ENCODE measurements at regions not wholly inside any gene's neighbourhood (a gene's known extent, or its start where the extent isn't known, plus 50 kb on each side); places are given as distances from the start of the nearest gene placed in this dataset.

DNA sequence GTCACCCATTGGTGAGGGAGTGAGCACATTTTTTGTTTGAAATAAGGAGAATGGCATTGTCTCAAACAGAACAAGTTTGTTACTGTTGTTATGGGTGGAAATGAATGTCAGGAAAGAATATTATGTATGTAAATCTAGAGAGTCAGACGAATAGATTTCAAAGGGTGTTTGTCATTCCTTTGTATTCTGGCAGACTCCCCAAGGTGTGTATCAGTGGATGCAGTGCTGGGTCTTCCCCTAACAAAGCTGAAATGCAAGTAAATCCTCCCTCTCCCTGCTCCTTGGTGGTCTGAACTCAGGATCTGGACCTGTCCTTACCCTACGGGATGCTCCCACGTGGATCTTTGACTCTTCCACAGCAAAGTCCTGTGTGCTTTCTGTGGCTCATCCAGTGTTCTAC is 139.5 kb upstream of the ZNF516 start:
- Mint-ChIP-seq H3K4me3 (no peak overlapping the region), H3K27me3 (peaks cover 13 to 38% of the 10 kb centered on the region in 2 donors), H3K9me3 (peaks cover 0 to 5% (median 3%) of the 10 kb centered on the region in 5 donors), H3K36me3 (no peaks in the 10 kb centered on the region), H3K4me1 (no peaks in the 10 kb centered on the region), H3K27ac (no peak overlapping the region)
- Histone ChIP-seq H3K27me3 (ENCODE audit: insufficient read depth, low read length, poor library complexity, severe bottlenecking) (no peaks in the 10 kb centered on the region), H3K9me3 (ENCODE audit: low read length) (no peaks in the 10 kb centered on the region), H3K4me3 (ENCODE audit: low read length) (no peak overlapping the region), H3K4me1 (ENCODE audit: insufficient read depth, low read length) (no peaks in the 10 kb centered on the region), H3K27ac (ENCODE audit: low read depth, low read length) (no peak overlapping the region), H3K36me3 (ENCODE audit: insufficient read depth, low read length) (no peaks in the 10 kb centered on the region)
- ChIA-PET CTCF (no interaction called here), POLR2A (no interaction called here)
- no peak for DNase-seq

DNA sequence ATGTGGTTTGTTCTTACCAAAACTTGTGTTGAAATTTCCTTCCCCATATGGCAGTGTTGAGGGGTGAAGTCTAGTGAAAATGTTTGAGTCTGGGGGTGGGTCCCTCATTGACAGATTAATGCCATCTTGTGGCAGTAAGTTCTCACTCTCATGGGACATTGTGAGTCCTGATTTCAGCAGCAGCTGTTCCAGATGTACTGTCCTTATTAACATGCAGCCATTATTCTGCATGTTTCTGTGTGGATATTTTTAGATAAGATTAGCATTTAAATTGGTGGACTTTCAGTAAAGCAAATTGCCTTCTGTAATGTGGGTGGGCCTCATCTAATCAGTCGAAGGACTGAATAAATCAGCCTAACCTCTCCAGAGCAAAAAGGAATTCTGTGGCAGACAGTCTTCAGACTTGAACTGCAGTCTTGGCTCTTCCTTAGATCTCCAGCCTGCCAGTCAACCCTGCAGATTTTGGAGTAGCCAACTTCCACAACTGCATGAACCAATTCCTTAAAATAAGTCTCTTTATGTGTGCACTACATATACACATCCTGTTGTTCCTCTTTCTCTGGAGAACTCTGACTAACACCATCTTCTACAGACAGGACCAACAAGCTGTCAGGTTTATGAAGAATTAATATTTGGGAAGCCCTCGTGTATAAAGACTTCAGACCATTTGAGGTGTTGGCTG is 138.7 kb upstream of the ZNF516 start:
- Histone ChIP-seq H3K4me1 (ENCODE audit: insufficient read depth, low read length) (no peaks in the 10 kb centered on the region), H3K9me3 (ENCODE audit: low read length) (no peaks in the 10 kb centered on the region), H3K27me3 (ENCODE audit: insufficient read depth, low read length, poor library complexity, severe bottlenecking) (no peaks in the 10 kb centered on the region), H3K4me3 (ENCODE audit: low read length) (no peak overlapping the region), H3K27ac (ENCODE audit: low read depth, low read length) (no peak overlapping the region), H3K36me3 (ENCODE audit: insufficient read depth, low read length) (no peaks in the 10 kb centered on the region)
- no peak for DNase-seq
- Mint-ChIP-seq H3K27me3 (peaks cover 8 to 32% of the 10 kb centered on the region in 2 donors), H3K27ac (no peak overlapping the region), H3K4me1 (no peaks in the 10 kb centered on the region), H3K36me3 (no peaks in the 10 kb centered on the region), H3K4me3 (no peak overlapping the region), H3K9me3 (peaks cover 0 to 7% (median 3%) of the 10 kb centered on the region in 5 donors)
- ChIA-PET CTCF (no interaction called here), POLR2A (no interaction called here)

DNA sequence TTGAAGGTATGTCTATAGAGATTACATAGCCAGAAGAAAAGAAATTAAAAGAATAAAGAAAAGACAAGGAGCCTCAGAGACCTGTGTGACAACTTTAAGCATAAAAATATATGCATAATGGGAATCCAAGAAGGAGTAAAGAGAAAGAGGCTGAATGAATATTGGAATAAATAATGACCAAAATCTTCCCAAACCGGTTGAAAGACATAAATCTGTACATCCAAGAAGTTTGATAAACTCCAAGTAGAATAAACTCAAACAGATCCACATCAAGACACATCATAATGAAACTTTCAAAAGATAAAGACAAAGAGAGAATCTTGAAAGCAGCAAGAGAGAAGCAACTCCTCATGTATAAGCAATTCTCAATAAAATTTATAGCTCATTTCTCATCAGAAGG is 132.4 kb upstream of the ZNF516 start:
- ChIA-PET CTCF (no interaction called here), POLR2A (no interaction called here)
- Mint-ChIP-seq H3K4me1 (no peaks in the 10 kb centered on the region), H3K4me3 (no peak overlapping the region), H3K27ac (no peak overlapping the region), H3K9me3 (peaks cover 0 to 7% (median 5%) of the 10 kb centered on the region in 5 donors), H3K27me3 (peaks cover 11 to 23% of the 10 kb centered on the region in 2 donors), H3K36me3 (no peaks in the 10 kb centered on the region)
- no peaks in the 10 kb centered on the region for H3K36me3 ChIP-seq (ENCODE audit: insufficient read depth, low read length)
- no peak for DNase-seq
- no peak overlapping the region for H3K27ac ChIP-seq (ENCODE audit: low read depth, low read length)
- no peaks in the 10 kb centered on the region for H3K4me1 ChIP-seq (ENCODE audit: insufficient read depth, low read length)
- H3K27me3 ChIP-seq (ENCODE audit: insufficient read depth, low read length, poor library complexity, severe bottlenecking), result no peaks in the 10 kb centered on the region
- H3K4me3 ChIP-seq (ENCODE audit: low read length), result no peak overlapping the region
- H3K9me3 ChIP-seq (ENCODE audit: low read length), result no peaks in the 10 kb centered on the region

DNA sequence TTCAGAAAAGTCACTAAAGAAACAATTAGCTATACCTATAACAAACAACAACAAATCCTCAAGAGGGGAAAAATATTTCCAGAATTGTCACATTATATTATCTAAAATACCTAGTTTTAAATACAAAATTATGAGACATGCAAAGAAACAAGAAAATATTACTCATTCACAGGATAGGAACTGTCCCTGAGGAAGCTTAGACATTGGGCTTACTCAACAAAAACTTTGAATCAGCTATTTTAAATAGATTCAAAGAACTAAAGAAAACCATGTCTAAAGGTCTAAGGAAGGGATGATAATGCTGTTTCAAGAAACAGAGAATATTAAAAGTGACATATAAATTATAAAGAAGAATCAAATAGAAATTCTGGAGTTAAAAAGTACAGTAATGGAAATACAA is 131.9 kb upstream of the ZNF516 start:
- DNase-seq, result no peak
- CTCF ChIA-PET, result no interaction called here
- peaks cover 9 to 24% of the 10 kb centered on the region in 2 donors for H3K27me3 Mint-ChIP-seq
- H3K4me3 ChIP-seq (ENCODE audit: low read length), result no peak overlapping the region
- H3K4me3 Mint-ChIP-seq, result no peak overlapping the region
- POLR2A ChIA-PET, result no interaction called here
- H3K4me1 Mint-ChIP-seq, result no peaks in the 10 kb centered on the region
- no peak overlapping the region for H3K27ac Mint-ChIP-seq
- H3K27me3 ChIP-seq (ENCODE audit: insufficient read depth, low read length, poor library complexity, severe bottlenecking), result no peaks in the 10 kb centered on the region
- peaks cover 0 to 6% (median 3%) of the 10 kb centered on the region in 5 donors for H3K9me3 Mint-ChIP-seq
- no peaks in the 10 kb centered on the region for H3K36me3 Mint-ChIP-seq
- no peak overlapping the region for H3K27ac ChIP-seq (ENCODE audit: low read depth, low read length)
- H3K9me3 ChIP-seq (ENCODE audit: low read length), result no peaks in the 10 kb centered on the region
- no peaks in the 10 kb centered on the region for H3K36me3 ChIP-seq (ENCODE audit: insufficient read depth, low read length)
- no peaks in the 10 kb centered on the region for H3K4me1 ChIP-seq (ENCODE audit: insufficient read depth, low read length)

DNA sequence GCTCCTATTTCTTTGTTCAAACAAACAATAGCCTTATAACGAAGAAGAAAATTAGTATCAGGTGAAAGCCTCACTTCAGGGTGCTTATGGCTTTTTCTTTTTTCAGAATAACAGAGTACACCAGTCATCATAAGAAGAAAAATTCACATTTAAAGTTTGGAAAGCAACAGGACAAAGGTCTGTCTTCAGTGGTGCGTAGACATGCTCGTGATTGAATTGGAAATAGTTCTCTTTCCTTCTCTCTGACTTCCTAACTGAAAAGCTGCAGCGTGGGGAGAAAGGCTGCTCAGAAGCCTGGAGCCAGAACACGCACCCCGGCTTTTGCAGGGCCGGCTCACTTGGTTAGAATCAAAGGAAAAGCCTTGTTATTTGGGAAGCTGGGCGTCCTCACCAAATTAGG is 127.6 kb upstream of the ZNF516 start:
- Mint-ChIP-seq H3K4me1 (peaks cover 5 to 10% (median 6%) of the 10 kb centered on the region in 3 donors), H3K27me3 (peaks cover 22 to 50% of the 10 kb centered on the region in 2 donors), H3K9me3 (no peaks in the 10 kb centered on the region), H3K4me3 (peak overlapping the region in 1 of 7 donors; percentile 28), H3K27ac (no peak overlapping the region), H3K36me3 (no peaks in the 10 kb centered on the region)
- Histone ChIP-seq H3K27me3 (ENCODE audit: insufficient read depth, low read length, poor library complexity, severe bottlenecking) (no peaks in the 10 kb centered on the region), H3K4me3 (ENCODE audit: low read length) (no peak overlapping the region), H3K36me3 (ENCODE audit: insufficient read depth, low read length) (no peaks in the 10 kb centered on the region), H3K9me3 (ENCODE audit: low read length) (no peaks in the 10 kb centered on the region), H3K27ac (ENCODE audit: low read depth, low read length) (no peak overlapping the region), H3K4me1 (ENCODE audit: insufficient read depth, low read length) (no peaks in the 10 kb centered on the region)
- CTCF ChIA-PET, result interaction anchor here (1.2 kb wide), 1 partner anchor 224 kb away, joined by 3 read pairs; no protein-coding TSS in a partner anchor
- DNase-seq, result no peak
- POLR2A ChIA-PET, result no interaction called here

DNA sequence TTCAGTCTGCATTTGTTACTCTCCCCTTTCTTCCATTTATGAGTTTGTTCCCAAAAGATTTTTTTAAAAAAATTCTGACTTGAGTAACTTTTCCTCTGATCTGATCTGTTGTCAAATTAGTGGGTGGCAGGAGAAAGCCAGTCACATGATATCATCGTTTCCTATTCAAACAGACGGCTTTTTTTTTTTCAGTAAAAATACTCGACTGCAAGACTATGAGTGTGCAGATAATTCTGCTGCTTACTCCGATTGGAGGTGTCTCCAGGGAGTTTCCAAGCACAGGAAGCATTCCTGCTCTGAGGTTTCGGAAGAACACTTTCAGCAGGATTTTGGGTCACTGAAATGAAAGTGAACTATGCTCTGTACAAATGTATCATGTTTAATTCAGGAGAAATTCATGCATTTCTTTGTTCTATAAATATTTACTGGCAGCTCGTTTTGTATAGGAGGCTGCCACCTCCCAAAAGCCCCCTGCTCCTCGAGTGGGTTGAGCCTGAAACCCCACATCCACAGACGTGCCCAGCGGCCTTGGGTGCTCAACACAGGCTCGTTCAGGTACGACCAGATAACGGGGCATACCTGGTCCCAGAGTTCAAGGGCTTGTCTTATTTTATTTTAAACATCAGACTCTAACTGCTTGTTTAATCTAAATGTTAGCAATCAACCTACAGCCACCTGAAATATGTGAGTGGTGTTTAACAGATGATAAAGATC is 126.9 kb upstream of the ZNF516 start:
- Histone ChIP-seq H3K27me3 (ENCODE audit: insufficient read depth, low read length, poor library complexity, severe bottlenecking) (no peaks in the 10 kb centered on the region), H3K27ac (ENCODE audit: low read depth, low read length) (no peak overlapping the region), H3K4me3 (ENCODE audit: low read length) (no peak overlapping the region), H3K36me3 (ENCODE audit: insufficient read depth, low read length) (no peaks in the 10 kb centered on the region), H3K4me1 (ENCODE audit: insufficient read depth, low read length) (no peaks in the 10 kb centered on the region), H3K9me3 (ENCODE audit: low read length) (no peaks in the 10 kb centered on the region)
- CTCF ChIA-PET, result interaction anchor here (1.2 kb wide), 1 partner anchor 223 kb away, joined by 3 read pairs; no protein-coding TSS in a partner anchor
- H3K4me1 Mint-ChIP-seq, result peaks cover 5 to 10% (median 6%) of the 10 kb centered on the region in 3 donors
- H3K36me3 Mint-ChIP-seq, result no peaks in the 10 kb centered on the region
- H3K27me3 Mint-ChIP-seq, result peaks cover 24 to 54% of the 10 kb centered on the region in 2 donors
- no peak overlapping the region for H3K27ac Mint-ChIP-seq
- H3K4me3 Mint-ChIP-seq, result no peak overlapping the region
- POLR2A ChIA-PET, result no interaction called here
- no peak for DNase-seq
- no peaks in the 10 kb centered on the region for H3K9me3 Mint-ChIP-seq

DNA sequence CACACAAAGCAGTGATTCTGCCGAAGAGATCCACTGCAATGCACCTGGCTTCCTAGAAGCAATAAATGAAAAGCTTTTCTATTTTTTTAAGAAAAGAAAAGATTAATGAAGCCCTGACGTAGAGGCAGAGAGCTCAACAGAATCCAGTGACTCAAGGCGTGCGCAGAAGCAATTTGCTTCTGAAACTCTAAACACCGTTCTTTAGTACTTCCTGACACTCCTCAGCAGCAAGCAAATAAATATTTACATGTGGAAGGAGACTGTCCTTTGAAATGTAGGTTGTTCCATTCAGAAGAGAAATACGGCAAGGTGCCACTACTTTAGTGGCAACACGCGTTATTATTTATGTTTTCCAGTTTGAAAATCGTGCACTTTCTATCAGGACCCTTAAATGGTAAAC is 126.2 kb upstream of the ZNF516 start:
- no peaks in the 10 kb centered on the region for H3K27me3 ChIP-seq (ENCODE audit: insufficient read depth, low read length, poor library complexity, severe bottlenecking)
- Mint-ChIP-seq H3K27ac (no peak overlapping the region), H3K36me3 (no peaks in the 10 kb centered on the region), H3K4me3 (peak overlapping the region in 1 of 7 donors; percentile 28), H3K4me1 (peaks cover 5 to 10% (median 6%) of the 10 kb centered on the region in 3 donors), H3K9me3 (no peaks in the 10 kb centered on the region), H3K27me3 (peaks cover 26 to 54% of the 10 kb centered on the region in 2 donors)
- H3K9me3 ChIP-seq (ENCODE audit: low read length), result no peaks in the 10 kb centered on the region
- ChIA-PET POLR2A (no interaction called here), CTCF (no interaction called here)
- no peak overlapping the region for H3K27ac ChIP-seq (ENCODE audit: low read depth, low read length)
- DNase-seq, result no peak
- H3K4me3 ChIP-seq (ENCODE audit: low read length), result no peak overlapping the region
- no peaks in the 10 kb centered on the region for H3K4me1 ChIP-seq (ENCODE audit: insufficient read depth, low read length)
- no peaks in the 10 kb centered on the region for H3K36me3 ChIP-seq (ENCODE audit: insufficient read depth, low read length)

DNA sequence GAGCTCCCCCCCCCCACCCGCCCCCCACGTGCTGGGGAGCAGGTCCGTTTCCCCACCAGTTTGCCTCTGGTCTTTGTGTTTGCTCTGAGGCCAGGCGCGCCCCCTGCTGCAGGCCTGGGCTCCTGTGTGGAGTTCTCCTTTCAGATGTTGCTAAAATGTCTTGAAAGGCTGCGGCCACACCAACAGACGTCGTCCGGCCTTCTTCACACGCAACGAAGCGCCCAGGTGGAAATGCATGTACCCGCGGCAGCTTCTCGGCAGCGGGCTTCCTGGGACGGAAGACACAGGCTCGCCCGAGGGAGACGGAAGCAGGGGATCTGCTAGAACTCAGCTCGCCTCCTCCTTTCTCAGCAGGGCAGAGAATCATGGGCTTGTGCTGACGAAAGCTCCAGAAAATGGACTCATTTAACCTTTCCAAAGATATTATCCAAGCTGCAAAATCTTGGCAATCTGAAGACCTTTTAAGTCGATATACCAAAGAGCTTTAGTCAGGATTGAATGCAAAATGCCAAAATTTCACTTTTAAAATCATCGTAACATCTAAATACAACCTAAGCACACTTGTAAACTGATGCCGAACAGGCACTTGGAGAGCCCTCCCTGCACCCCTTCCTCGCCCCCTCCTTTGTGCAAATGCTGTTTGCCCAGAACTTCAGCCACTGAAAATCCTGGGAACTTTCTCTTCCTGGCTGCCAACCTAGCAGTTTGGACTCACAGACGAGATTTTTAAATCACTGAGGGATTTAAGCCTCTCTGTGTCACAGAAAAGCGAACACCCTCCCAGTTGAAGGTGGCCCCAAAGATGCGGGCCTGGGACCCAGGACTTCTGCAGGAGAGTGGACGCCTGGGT is 125.5 kb upstream of the ZNF516 start:
- H3K4me1 ChIP-seq (ENCODE audit: insufficient read depth, low read length), result no peaks in the 10 kb centered on the region
- no peak overlapping the region for H3K4me3 ChIP-seq (ENCODE audit: low read length)
- Mint-ChIP-seq H3K27ac (peak overlapping the region in 1 of 8 donors; percentile 21), H3K27me3 (peaks cover 27 to 56% of the 10 kb centered on the region in 2 donors), H3K36me3 (no peaks in the 10 kb centered on the region), H3K9me3 (no peaks in the 10 kb centered on the region), H3K4me3 (peak overlapping the region in 3 of 7 donors; percentile 28 to 39 (median 38)), H3K4me1 (peaks cover 5 to 10% (median 6%) of the 10 kb centered on the region in 3 donors)
- ChIA-PET CTCF (no interaction called here), POLR2A (no interaction called here)
- no peaks in the 10 kb centered on the region for H3K27me3 ChIP-seq (ENCODE audit: insufficient read depth, low read length, poor library complexity, severe bottlenecking)
- DNase-seq, result peak in 1 of 5 donors; percentile 22
- no peaks in the 10 kb centered on the region for H3K9me3 ChIP-seq (ENCODE audit: low read length)
- H3K27ac ChIP-seq (ENCODE audit: low read depth, low read length), result no peak overlapping the region
- H3K36me3 ChIP-seq (ENCODE audit: insufficient read depth, low read length), result no peaks in the 10 kb centered on the region
